Neural progenitor cell (in vitro differentiated cells): ENCODE measurements at regions not wholly inside any gene's neighbourhood (a gene's known extent, or its start where the extent isn't known, plus 50 kb on each side); places are given as distances from the start of the nearest gene placed in this dataset.
A peak's percentile ranks its signal among the peaks of the same experiment; 100 is the strongest.

Source experiments
- DNase-seq: peaks from one replicate; pipeline ENCODE4 v3.0.0-alpha.2; 2016; ENCODE audit warnings: low spot score
- H2AFZ ChIP-seq: fragments of 200-600 bp; sonication (generic); replicated peaks from 2 replicates; pipeline ENCODE4 v1.6.1; 2016; ENCODE audit warnings: antibody characterized with exemption
- H3F3A ChIP-seq: fragments of 200-600 bp; sonication (generic); 2 replicates; pipeline ENCODE4 v1.6.1; 2016; ENCODE audit warnings: antibody characterized with exemption, low read depth
- H3K27ac ChIP-seq: fragments of 200-600 bp; sonication (generic); 2 replicates; pipeline ENCODE4 v1.5.1; 2016; ENCODE audit warnings: mild to moderate bottlenecking
- H3K27me3 ChIP-seq: fragments of 200-600 bp; sonication (generic); 2 replicates; pipeline ENCODE4 v1.6.1; 2016; ENCODE audit warnings: mild to moderate bottlenecking, moderate library complexity
- H3K36me3 ChIP-seq: fragments of 200-600 bp; sonication (generic); 2 replicates; pipeline ENCODE4 v1.5.1; 2016
- H3K4me1 ChIP-seq: fragments of 200-600 bp; sonication (generic); 2 replicates; pipeline ENCODE4 v1.6.1; 2016; ENCODE audit warnings: mixed run types
- H3K4me2 ChIP-seq: fragments of 200-600 bp; sonication (generic); 2 replicates; pipeline ENCODE4 v1.6.1; 2016
- H3K4me3 ChIP-seq: fragments of 200-600 bp; sonication (generic); 2 replicates; pipeline ENCODE4 v1.5.1; 2016
- H3K79me2 ChIP-seq: fragments of 200-600 bp; sonication (generic); 2 replicates; pipeline ENCODE4 v1.6.1; 2016; ENCODE audit warnings: low read depth
- H3K9ac ChIP-seq: fragments of 200-600 bp; sonication (generic); 2 replicates; pipeline ENCODE4 v1.6.1; 2016
- H3K9me3 ChIP-seq: fragments of 200-600 bp; sonication (generic); 2 replicates; pipeline ENCODE4 v1.5.1; 2016; ENCODE audit warnings: low read depth
- H4K20me1 ChIP-seq: fragments of 200-600 bp; sonication (generic); 2 replicates; pipeline ENCODE4 v1.6.1; 2016; ENCODE audit warnings: low read depth
- H3K27ac Mint-ChIP-seq: 3 replicates; pipeline ENCODE4 v1.8.0; 2021; ENCODE audit warnings: mixed read lengths
- H3K27me3 Mint-ChIP-seq: 2 replicates; pipeline ENCODE4 v1.8.0; 2022; ENCODE audit warnings: low read depth, mild to moderate bottlenecking, inconsistent platforms, moderate library complexity, mixed read lengths; ENCODE audit not compliant: insufficient read depth
- H3K36me3 Mint-ChIP-seq: 3 replicates; pipeline ENCODE4 v1.8.0; 2021; ENCODE audit warnings: mixed read lengths
- H3K4me1 Mint-ChIP-seq: 3 replicates; pipeline ENCODE4 v1.8.0; 2021; ENCODE audit warnings: mixed read lengths
- H3K4me3 Mint-ChIP-seq: 3 replicates; pipeline ENCODE4 v1.8.0; 2021; ENCODE audit warnings: mild to moderate bottlenecking, moderate library complexity, mixed read lengths
- H3K9me3 Mint-ChIP-seq: 3 replicates; pipeline ENCODE4 v1.8.0; 2020; ENCODE audit warnings: mixed read lengths
- EZH2 ChIP-seq: fragments of 200-600 bp; sonication (generic); IDR thresholded peaks from 2 replicates; pipeline ENCODE4 v1.6.1; 2017; ENCODE audit warnings: antibody characterized with exemption, mild to moderate bottlenecking, moderate library complexity
- EZH2phosphoT487 ChIP-seq: fragments of 200-600 bp; sonication (generic); IDR thresholded peaks from 2 replicates; pipeline ENCODE4 v1.6.1; 2017; ENCODE audit warnings: antibody characterized with exemption
- TF ChIP-seq, protein P1 (sequence below): fragments of 200-600 bp; sonication (generic); IDR thresholded peaks from 2 replicates; pipeline ENCODE4 v1.5.1; 2017; ENCODE audit warnings: antibody characterized with exemption, mild to moderate bottlenecking

DNA sequence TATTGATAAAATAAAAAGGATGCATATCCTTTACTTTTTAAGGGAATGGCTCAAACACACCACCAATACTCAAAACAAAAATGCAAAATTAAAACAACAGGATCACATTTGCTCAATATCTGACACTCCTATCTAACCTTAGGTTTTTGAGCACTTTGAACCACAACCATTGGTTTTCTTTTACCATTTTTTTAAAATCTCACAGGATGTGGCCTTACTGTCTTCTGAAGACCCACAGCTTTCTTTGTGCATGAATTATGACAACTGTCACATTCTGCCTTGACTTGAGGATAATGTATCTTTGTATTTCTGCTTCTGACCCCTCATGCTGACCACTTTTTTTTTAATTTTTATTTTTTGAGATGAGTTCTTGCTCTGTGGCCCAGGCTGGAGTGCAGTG, 461.1 kb upstream of the NRP1 start:
- Histone ChIP-seq H3K9me3 (no peaks in the 10 kb centered on the region), H3K4me3 (no peak overlapping the region), H4K20me1 (no peaks in the 10 kb centered on the region), H3K79me2 (no peaks in the 10 kb centered on the region), H3F3A (no peaks in the 10 kb centered on the region), H3K4me2 (no peak overlapping the region), H3K27me3 (no peaks in the 10 kb centered on the region), H2AFZ (no peak overlapping the region), H3K9ac (no peak overlapping the region), H3K27ac (no peak overlapping the region), H3K36me3 (no peaks in the 10 kb centered on the region), H3K4me1 (peaks cover 20% of the 10 kb centered on the region)
- no peak overlapping the region for H3K27ac Mint-ChIP-seq
- no peaks in the 10 kb centered on the region for H3K36me3 Mint-ChIP-seq
- TF ChIP-seq EZH2phosphoT487 (no peak), EZH2 (no peak)
- TF ChIP-seq, protein P1, sequence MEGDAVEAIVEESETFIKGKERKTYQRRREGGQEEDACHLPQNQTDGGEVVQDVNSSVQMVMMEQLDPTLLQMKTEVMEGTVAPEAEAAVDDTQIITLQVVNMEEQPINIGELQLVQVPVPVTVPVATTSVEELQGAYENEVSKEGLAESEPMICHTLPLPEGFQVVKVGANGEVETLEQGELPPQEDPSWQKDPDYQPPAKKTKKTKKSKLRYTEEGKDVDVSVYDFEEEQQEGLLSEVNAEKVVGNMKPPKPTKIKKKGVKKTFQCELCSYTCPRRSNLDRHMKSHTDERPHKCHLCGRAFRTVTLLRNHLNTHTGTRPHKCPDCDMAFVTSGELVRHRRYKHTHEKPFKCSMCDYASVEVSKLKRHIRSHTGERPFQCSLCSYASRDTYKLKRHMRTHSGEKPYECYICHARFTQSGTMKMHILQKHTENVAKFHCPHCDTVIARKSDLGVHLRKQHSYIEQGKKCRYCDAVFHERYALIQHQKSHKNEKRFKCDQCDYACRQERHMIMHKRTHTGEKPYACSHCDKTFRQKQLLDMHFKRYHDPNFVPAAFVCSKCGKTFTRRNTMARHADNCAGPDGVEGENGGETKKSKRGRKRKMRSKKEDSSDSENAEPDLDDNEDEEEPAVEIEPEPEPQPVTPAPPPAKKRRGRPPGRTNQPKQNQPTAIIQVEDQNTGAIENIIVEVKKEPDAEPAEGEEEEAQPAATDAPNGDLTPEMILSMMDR: no peak
- H3K27me3 Mint-ChIP-seq: no peaks in the 10 kb centered on the region
- no peak for DNase-seq
- no peak overlapping the region for H3K4me3 Mint-ChIP-seq
- peaks cover 17% of the 10 kb centered on the region for H3K4me1 Mint-ChIP-seq
- H3K9me3 Mint-ChIP-seq: no peaks in the 10 kb centered on the region

DNA sequence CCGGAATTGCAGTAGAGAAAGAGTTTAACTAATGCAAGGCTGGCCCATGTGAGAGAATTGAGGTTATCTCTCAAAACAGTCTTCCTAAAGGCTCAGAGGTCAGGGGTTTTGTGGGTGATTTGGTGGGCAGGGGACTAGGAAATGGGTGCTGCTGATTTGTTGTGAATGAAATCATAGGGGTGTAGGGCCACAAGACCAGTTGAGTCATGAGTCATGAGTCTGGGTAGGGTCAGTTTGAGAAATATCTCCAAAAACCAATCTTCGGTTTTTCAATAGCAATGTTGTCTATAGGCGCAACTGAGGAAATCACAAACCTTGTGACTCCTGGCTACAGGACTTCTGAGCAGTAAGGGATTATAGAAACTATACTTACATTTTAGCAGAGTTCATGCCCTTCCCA, 460.0 kb upstream of the NRP1 start:
- Histone ChIP-seq H3F3A (no peaks in the 10 kb centered on the region), H3K4me1 (peaks cover 22% of the 10 kb centered on the region), H3K79me2 (no peaks in the 10 kb centered on the region), H3K4me3 (no peak overlapping the region), H3K27me3 (no peaks in the 10 kb centered on the region), H3K9ac (no peak overlapping the region), H3K4me2 (no peak overlapping the region), H4K20me1 (no peaks in the 10 kb centered on the region), H3K27ac (no peak overlapping the region), H3K9me3 (no peaks in the 10 kb centered on the region), H3K36me3 (no peaks in the 10 kb centered on the region), H2AFZ (no peak overlapping the region)
- H3K36me3 Mint-ChIP-seq: no peaks in the 10 kb centered on the region
- TF ChIP-seq EZH2phosphoT487: no peak
- TF ChIP-seq EZH2: no peak
- TF ChIP-seq, protein P1: no peak
- H3K9me3 Mint-ChIP-seq: no peaks in the 10 kb centered on the region
- no peak for DNase-seq
- no peak overlapping the region for H3K4me3 Mint-ChIP-seq
- H3K27me3 Mint-ChIP-seq: no peaks in the 10 kb centered on the region
- H3K4me1 Mint-ChIP-seq: peaks cover 26% of the 10 kb centered on the region
- H3K27ac Mint-ChIP-seq: no peak overlapping the region

DNA sequence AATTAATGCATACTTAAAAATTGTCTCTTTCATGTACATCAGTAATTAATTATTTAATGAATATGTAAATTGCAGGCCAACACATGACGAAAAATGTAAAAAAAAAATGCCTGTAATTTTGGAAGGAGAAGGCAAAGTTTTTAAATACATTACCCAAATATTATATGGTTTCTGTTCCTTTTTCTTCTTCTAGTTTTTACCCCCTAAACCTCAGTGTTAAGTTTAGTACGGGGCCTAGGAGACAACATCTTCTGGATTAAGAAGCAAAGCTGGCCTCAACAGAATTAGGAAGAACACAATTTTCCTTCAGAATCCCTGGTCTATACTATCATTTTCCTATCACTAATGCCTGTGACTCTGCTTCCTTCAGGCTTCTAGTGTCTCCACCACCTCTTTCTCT, 459.3 kb upstream of the NRP1 start:
- DNase-seq: no peak
- no peaks in the 10 kb centered on the region for H3K27me3 Mint-ChIP-seq
- H3K4me2 ChIP-seq: no peak overlapping the region
- no peaks in the 10 kb centered on the region for H3K9me3 ChIP-seq
- no peaks in the 10 kb centered on the region for H3K9me3 Mint-ChIP-seq
- no peaks in the 10 kb centered on the region for H3K36me3 ChIP-seq
- no peaks in the 10 kb centered on the region for H3K27me3 ChIP-seq
- no peaks in the 10 kb centered on the region for H3F3A ChIP-seq
- H3K4me3 Mint-ChIP-seq: no peak overlapping the region
- H3K4me3 ChIP-seq: no peak overlapping the region
- H3K27ac ChIP-seq: no peak overlapping the region
- no peak overlapping the region for H3K9ac ChIP-seq
- no peaks in the 10 kb centered on the region for H4K20me1 ChIP-seq
- no peaks in the 10 kb centered on the region for H3K36me3 Mint-ChIP-seq
- no peak overlapping the region for H2AFZ ChIP-seq
- no peaks in the 10 kb centered on the region for H3K79me2 ChIP-seq
- peaks cover 23% of the 10 kb centered on the region for H3K4me1 Mint-ChIP-seq
- TF ChIP-seq, protein P1: no peak
- TF ChIP-seq EZH2phosphoT487: no peak
- no peak for TF ChIP-seq EZH2
- H3K4me1 ChIP-seq: peaks cover 15% of the 10 kb centered on the region
- no peak overlapping the region for H3K27ac Mint-ChIP-seq

DNA sequence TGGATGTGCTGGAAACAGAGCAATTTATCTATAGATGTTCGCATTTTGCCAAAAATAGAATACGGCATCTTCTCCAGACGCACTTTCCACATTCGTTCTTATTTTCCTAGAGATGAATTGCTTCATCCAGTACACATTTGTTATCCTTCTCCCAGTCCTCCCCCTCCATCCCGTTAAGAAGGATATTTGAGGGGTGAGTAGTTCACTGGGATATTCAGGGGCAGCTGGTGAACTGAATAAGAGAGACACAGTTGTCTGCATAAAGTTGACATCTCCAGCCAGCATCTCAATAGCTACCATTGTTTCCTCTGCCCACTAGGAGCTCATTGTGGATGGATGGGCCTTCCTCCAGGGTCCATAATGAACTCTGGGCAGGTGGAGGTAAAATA, 456.8 kb upstream of the NRP1 start:
- H3K9me3 Mint-ChIP-seq: no peaks in the 10 kb centered on the region
- peaks cover 28% of the 10 kb centered on the region for H3K4me1 Mint-ChIP-seq
- Histone ChIP-seq H3K9me3 (no peaks in the 10 kb centered on the region), H3K27me3 (no peaks in the 10 kb centered on the region), H3K9ac (no peak overlapping the region), H3F3A (no peaks in the 10 kb centered on the region), H3K4me1 (peaks cover 14% of the 10 kb centered on the region), H3K4me2 (no peak overlapping the region), H3K79me2 (no peaks in the 10 kb centered on the region), H3K36me3 (no peaks in the 10 kb centered on the region), H3K27ac (no peak overlapping the region), H4K20me1 (no peaks in the 10 kb centered on the region), H2AFZ (no peak overlapping the region), H3K4me3 (no peak overlapping the region)
- no peaks in the 10 kb centered on the region for H3K36me3 Mint-ChIP-seq
- peak overlapping the region; percentile 43 for H3K27ac Mint-ChIP-seq
- DNase-seq: no peak
- TF ChIP-seq EZH2 (no peak), EZH2phosphoT487 (no peak)
- TF ChIP-seq, protein P1: no peak
- peaks cover under 1% of the 10 kb centered on the region for H3K27me3 Mint-ChIP-seq
- no peak overlapping the region for H3K4me3 Mint-ChIP-seq
